ENCODE measurements at regions not wholly inside any gene's neighbourhood (a gene's known extent, or its start where the extent isn't known, plus 50 kb on each side); places are given as distances from the start of the nearest gene placed in this dataset.

DNA sequence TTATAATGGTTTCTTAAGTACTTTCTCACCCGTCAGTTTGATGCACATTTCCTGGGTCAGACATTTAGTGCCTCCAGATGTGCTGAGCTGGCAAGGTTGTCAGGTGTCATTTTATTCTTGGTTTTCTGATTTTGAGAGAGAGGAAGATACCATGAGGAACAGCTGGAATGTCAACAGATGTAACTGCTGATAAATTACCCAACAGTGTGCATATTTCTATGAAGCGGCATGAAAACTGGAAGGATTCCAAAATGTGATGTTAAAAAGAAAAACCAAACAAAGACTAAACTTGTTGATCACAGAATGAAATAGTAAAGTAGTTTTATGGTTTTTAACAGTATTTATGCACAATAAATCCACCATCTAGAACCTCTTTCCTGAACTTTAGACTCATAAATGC lies 447.3 kb downstream of the HDGFL1 start:
- DNase-seq (ENCODE audit: low spot score in 2 of 2), result no peak
- TF ChIP-seq, protein P1, sequence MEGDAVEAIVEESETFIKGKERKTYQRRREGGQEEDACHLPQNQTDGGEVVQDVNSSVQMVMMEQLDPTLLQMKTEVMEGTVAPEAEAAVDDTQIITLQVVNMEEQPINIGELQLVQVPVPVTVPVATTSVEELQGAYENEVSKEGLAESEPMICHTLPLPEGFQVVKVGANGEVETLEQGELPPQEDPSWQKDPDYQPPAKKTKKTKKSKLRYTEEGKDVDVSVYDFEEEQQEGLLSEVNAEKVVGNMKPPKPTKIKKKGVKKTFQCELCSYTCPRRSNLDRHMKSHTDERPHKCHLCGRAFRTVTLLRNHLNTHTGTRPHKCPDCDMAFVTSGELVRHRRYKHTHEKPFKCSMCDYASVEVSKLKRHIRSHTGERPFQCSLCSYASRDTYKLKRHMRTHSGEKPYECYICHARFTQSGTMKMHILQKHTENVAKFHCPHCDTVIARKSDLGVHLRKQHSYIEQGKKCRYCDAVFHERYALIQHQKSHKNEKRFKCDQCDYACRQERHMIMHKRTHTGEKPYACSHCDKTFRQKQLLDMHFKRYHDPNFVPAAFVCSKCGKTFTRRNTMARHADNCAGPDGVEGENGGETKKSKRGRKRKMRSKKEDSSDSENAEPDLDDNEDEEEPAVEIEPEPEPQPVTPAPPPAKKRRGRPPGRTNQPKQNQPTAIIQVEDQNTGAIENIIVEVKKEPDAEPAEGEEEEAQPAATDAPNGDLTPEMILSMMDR (IDR thresholded peaks at IDR 0.05), result no peak
- TF ChIP-seq POLR2A (IDR thresholded peaks at IDR 0.05), result no peak
- intact Hi-C loops (cut with DNase I; ENCODE audit: low total_unique reads), result no loop called here
- WGBS, 2 donors, result 35 to 48% methylated on average over 2 of the region's 2 CpGs
- no peak overlapping the region for H3K4me3 ChIP-seq (ENCODE audit: low read depth, poor library complexity, severe bottlenecking)

- intact Hi-C loops (cut with DNase I; ENCODE audit: low total_unique reads), result no loop called here
- no peak for DNase-seq (ENCODE audit: low spot score in 2 of 2)
- no peak for TF ChIP-seq POLR2A (IDR thresholded peaks at IDR 0.05)
- TF ChIP-seq, protein P1 (IDR thresholded peaks at IDR 0.05), result no peak
- no peak overlapping the region for H3K4me3 ChIP-seq (ENCODE audit: low read depth, poor library complexity, severe bottlenecking)
Observed at GRCh38 chr6:23021487-23021886, 452.1 kb downstream of the HDGFL1 start.

- TF ChIP-seq, protein P1 (IDR thresholded peaks at IDR 0.05), result no peak
- TF ChIP-seq POLR2A (IDR thresholded peaks at IDR 0.05), result no peak
- WGBS, 2 donors, result 56 to 67% methylated on average over 5 of the region's 5 CpGs
- no peak overlapping the region for H3K4me3 ChIP-seq (ENCODE audit: low read depth, poor library complexity, severe bottlenecking)
- no peak for DNase-seq (ENCODE audit: low spot score in 2 of 2)
- intact Hi-C loops (cut with DNase I; ENCODE audit: low total_unique reads), result no loop called here
Observed at GRCh38 chr6:23027281-23027680, 457.9 kb downstream of the HDGFL1 start.

- TF ChIP-seq, protein P1 (IDR thresholded peaks at IDR 0.05), result no peak
- TF ChIP-seq POLR2A (IDR thresholded peaks at IDR 0.05), result no peak
- DNase-seq (ENCODE audit: low spot score in 2 of 2), result no peak
- no peak overlapping the region for H3K4me3 ChIP-seq (ENCODE audit: low read depth, poor library complexity, severe bottlenecking)
- 91 to 97% methylated on average over 2 of the region's 2 CpGs for WGBS, 2 donors
- intact Hi-C loops (cut with DNase I; ENCODE audit: low total_unique reads), result no loop called here
Observed at GRCh38 chr6:23031986-23032385, 462.6 kb downstream of the HDGFL1 start.

GRCh38 chr6:23034926-23035325 lies 465.6 kb downstream of the HDGFL1 start:
- WGBS, 2 donors, result 94 to 96% methylated on average over 2 of the region's 2 CpGs
- DNase-seq (ENCODE audit: low spot score in 2 of 2), result no peak
- no peak overlapping the region for H3K4me3 ChIP-seq (ENCODE audit: low read depth, poor library complexity, severe bottlenecking)
- TF ChIP-seq, protein P1 (IDR thresholded peaks at IDR 0.05), result no peak
- no peak for TF ChIP-seq POLR2A (IDR thresholded peaks at IDR 0.05)
- intact Hi-C loops (cut with DNase I; ENCODE audit: low total_unique reads), result no loop called here

DNA sequence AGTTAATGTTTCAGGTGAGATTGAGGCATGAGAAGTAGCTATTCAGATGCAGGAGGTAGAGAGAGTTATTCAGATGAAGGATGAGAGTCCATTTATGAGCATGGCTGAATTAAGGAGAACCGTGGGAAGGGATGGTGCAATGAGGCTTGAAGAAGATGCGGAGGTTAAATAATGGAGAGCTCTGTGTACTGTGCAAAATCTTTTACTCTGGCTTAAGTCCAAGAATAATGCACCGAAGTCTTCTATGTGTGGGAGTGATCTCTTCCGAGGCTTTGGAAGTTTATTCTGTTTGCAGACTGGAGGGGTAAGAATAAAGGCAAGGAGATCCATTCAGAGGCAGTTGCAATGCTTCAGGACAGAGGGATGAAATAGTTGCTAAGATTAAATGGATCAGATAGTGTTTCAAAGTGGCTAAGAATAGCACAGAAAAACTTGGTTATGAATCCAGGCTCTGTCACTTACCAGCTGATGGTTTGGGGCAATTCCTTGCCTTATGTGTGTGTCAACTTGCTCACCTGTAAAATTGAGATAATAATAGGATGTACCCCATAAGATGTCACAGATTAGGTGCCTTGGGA lies 467.1 kb downstream of the HDGFL1 start:
- intact Hi-C loops (cut with DNase I; ENCODE audit: low total_unique reads), result no loop called here
- TF ChIP-seq, protein P1 (IDR thresholded peaks at IDR 0.05), result no peak
- TF ChIP-seq POLR2A (IDR thresholded peaks at IDR 0.05), result no peak
- 59% methylated on average over 4 of the region's 4 CpGs for WGBS, 2 donors
- no peak overlapping the region for H3K4me3 ChIP-seq (ENCODE audit: low read depth, poor library complexity, severe bottlenecking)
- DNase-seq (ENCODE audit: low spot score in 2 of 2), result no peak
